GM19452 (cell line): ENCODE measurements at regions not wholly inside any gene's neighbourhood (a gene's known extent, or its start where the extent isn't known, plus 50 kb on each side); places are given as distances from the start of the nearest gene placed in this dataset.

Source experiments
- ATAC-seq: cut with Tn5 transposase; IDR thresholded peaks from one replicate; pipeline ENCODE4 v1.9.1; 2021; ENCODE audit not compliant: unreplicated experiment

- ATAC-seq, result no peak
Measured at GRCh38 chr18:67047334-67047733, 443.4 kb upstream of the CDH19 start.

GRCh38 chr18:67043276-67043675 lies 439.4 kb upstream of the CDH19 start:
- ATAC-seq, result no peak

GRCh38 chr18:67041334-67041733 lies 437.4 kb upstream of the CDH19 start:
- ATAC-seq, result no peak

GRCh38 chr18:67035026-67035425 lies 431.1 kb upstream of the CDH19 start:
- ATAC-seq, result no peak

GRCh38 chr18:67023059-67023458 lies 419.2 kb upstream of the CDH19 start:
- no peak for ATAC-seq

- ATAC-seq, result no peak
Measured at GRCh38 chr18:67010919-67011318, 407.0 kb upstream of the CDH19 start.

- ATAC-seq, result no peak
Measured at GRCh38 chr18:67007999-67008398, 404.1 kb upstream of the CDH19 start.

GRCh38 chr18:67007085-67007484 lies 403.2 kb upstream of the CDH19 start:
- no peak for ATAC-seq

GRCh38 chr18:67001052-67001451 lies 397.2 kb upstream of the CDH19 start:
- ATAC-seq, result no peak

GRCh38 chr18:66999003-66999402 lies 395.1 kb upstream of the CDH19 start:
- no peak for ATAC-seq

GRCh38 chr18:66995270-66995669 lies 391.4 kb upstream of the CDH19 start:
- ATAC-seq, result no peak

GRCh38 chr18:66994790-66995189 lies 390.9 kb upstream of the CDH19 start:
- no peak for ATAC-seq

GRCh38 chr18:66993492-66993891 lies 389.6 kb upstream of the CDH19 start:
- ATAC-seq, result no peak

GRCh38 chr18:66990909-66991308 lies 387.0 kb upstream of the CDH19 start:
- ATAC-seq, result no peak

GRCh38 chr18:66979009-66979408 lies 375.1 kb upstream of the CDH19 start:
- no peak for ATAC-seq

- ATAC-seq, result no peak
Measured at GRCh38 chr18:66972681-66973080, 368.8 kb upstream of the CDH19 start.

GRCh38 chr18:66971960-66972359 lies 368.1 kb upstream of the CDH19 start:
- no peak for ATAC-seq

GRCh38 chr18:66966171-66966570 lies 362.3 kb upstream of the CDH19 start:
- no peak for ATAC-seq

GRCh38 chr18:66958309-66958708 lies 354.4 kb upstream of the CDH19 start:
- no peak for ATAC-seq

- no peak for ATAC-seq
Measured at GRCh38 chr18:66951750-66952149, 347.9 kb upstream of the CDH19 start.

GRCh38 chr18:66949419-66949818 lies 345.5 kb upstream of the CDH19 start:
- ATAC-seq, result no peak

GRCh38 chr18:66937546-66937945 lies 333.7 kb upstream of the CDH19 start:
- no peak for ATAC-seq

- ATAC-seq, result no peak
Measured at GRCh38 chr18:66931010-66931409, 327.1 kb upstream of the CDH19 start.

- no peak for ATAC-seq
Measured at GRCh38 chr18:66916834-66917233, 312.9 kb upstream of the CDH19 start.
